ENCODE measurements at regions not wholly inside any gene's neighbourhood (a gene's known extent, or its start where the extent isn't known, plus 50 kb on each side); places are given as distances from the start of the nearest gene placed in this dataset.
A peak's percentile ranks its signal among the peaks of the same experiment; 100 is the strongest.

DNA sequence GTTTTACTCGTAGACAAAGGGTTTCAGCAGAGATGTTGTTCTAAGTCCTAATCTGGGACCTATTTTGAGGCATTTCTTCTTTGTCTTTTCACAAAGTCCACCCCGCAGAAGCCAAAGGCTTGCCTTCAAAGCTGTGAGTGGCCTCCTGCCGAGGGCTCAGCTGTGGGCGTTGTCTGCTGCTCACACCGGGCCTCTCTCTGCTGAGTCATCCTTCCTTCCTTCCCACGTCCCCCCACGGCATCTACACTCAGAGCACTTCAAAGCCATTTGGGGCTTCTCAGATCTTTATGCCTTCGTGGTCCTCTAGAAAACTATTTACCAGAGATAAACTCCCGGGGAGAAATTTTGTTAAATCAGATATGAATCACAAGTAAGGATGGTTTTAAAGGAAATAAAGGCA lies 115.9 kb upstream of the TMPO start:
- CTCF ChIA-PET = interaction anchor here (1.1 to 3.6 kb wide), 6 partner anchors 18 to 1487 kb away, joined by 3 to 29 read pairs (median 5); no protein-coding TSS in a partner anchor
- TF ChIP-seq, protein P1, sequence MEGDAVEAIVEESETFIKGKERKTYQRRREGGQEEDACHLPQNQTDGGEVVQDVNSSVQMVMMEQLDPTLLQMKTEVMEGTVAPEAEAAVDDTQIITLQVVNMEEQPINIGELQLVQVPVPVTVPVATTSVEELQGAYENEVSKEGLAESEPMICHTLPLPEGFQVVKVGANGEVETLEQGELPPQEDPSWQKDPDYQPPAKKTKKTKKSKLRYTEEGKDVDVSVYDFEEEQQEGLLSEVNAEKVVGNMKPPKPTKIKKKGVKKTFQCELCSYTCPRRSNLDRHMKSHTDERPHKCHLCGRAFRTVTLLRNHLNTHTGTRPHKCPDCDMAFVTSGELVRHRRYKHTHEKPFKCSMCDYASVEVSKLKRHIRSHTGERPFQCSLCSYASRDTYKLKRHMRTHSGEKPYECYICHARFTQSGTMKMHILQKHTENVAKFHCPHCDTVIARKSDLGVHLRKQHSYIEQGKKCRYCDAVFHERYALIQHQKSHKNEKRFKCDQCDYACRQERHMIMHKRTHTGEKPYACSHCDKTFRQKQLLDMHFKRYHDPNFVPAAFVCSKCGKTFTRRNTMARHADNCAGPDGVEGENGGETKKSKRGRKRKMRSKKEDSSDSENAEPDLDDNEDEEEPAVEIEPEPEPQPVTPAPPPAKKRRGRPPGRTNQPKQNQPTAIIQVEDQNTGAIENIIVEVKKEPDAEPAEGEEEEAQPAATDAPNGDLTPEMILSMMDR (IDR thresholded peaks at IDR 0.05; ENCODE audit: low read depth, low read length) = no peak

GRCh38 chr12:98401427-98401826 lies 114.0 kb upstream of the TMPO start:
- Histone ChIP-seq H3K4me3 (ENCODE audit: low read depth, low read length) (no peak overlapping the region), H3K27me3 (ENCODE audit: control insufficient read depth, insufficient read depth, low read length) (no peaks in the 10 kb centered on the region), H3K27ac (ENCODE audit: low read depth, low read length) (no peak overlapping the region), H3K9me3 (ENCODE audit: control insufficient read depth, insufficient read depth, low read length) (no peaks in the 10 kb centered on the region)
- ChIA-PET CTCF (no interaction called here), POLR2A (no interaction called here)
- TF ChIP-seq, protein P1 (IDR thresholded peaks at IDR 0.05; ENCODE audit: low read depth, low read length) = no peak
- no peak for DNase-seq (ENCODE audit: low read depth, low spot score)

More for the DNA sequence above, 115.9 kb upstream of the TMPO start:
- Histone ChIP-seq H3K27ac (ENCODE audit: low read depth, low read length) (no peak overlapping the region), H3K9me3 (ENCODE audit: control insufficient read depth, insufficient read depth, low read length) (no peaks in the 10 kb centered on the region), H3K27me3 (ENCODE audit: control insufficient read depth, insufficient read depth, low read length) (no peaks in the 10 kb centered on the region), H3K4me3 (ENCODE audit: low read depth, low read length) (no peak overlapping the region)
- POLR2A ChIA-PET = no interaction called here
- DNase-seq (ENCODE audit: low read depth, low spot score) = peak; percentile 39

GRCh38 chr12:98402091-98402490 lies 113.3 kb upstream of the TMPO start:
- no peaks in the 10 kb centered on the region for H3K27me3 ChIP-seq (ENCODE audit: control insufficient read depth, insufficient read depth, low read length)
- TF ChIP-seq, protein P1 (IDR thresholded peaks at IDR 0.05; ENCODE audit: low read depth, low read length) = no peak
- no peak overlapping the region for H3K4me3 ChIP-seq (ENCODE audit: low read depth, low read length)
- H3K27ac ChIP-seq (ENCODE audit: low read depth, low read length) = no peak overlapping the region
- H3K9me3 ChIP-seq (ENCODE audit: control insufficient read depth, insufficient read depth, low read length) = no peaks in the 10 kb centered on the region
- DNase-seq (ENCODE audit: low read depth, low spot score) = no peak
- ChIA-PET POLR2A (no interaction called here), CTCF (no interaction called here)

- no peaks in the 10 kb centered on the region for H3K27me3 ChIP-seq (ENCODE audit: control insufficient read depth, insufficient read depth, low read length)
- no peak for DNase-seq (ENCODE audit: low read depth, low spot score)
- no peaks in the 10 kb centered on the region for H3K9me3 ChIP-seq (ENCODE audit: control insufficient read depth, insufficient read depth, low read length)
- POLR2A ChIA-PET = no interaction called here
- H3K4me3 ChIP-seq (ENCODE audit: low read depth, low read length) = no peak overlapping the region
- CTCF ChIA-PET = no interaction called here
- H3K27ac ChIP-seq (ENCODE audit: low read depth, low read length) = no peak overlapping the region
- TF ChIP-seq, protein P1 (IDR thresholded peaks at IDR 0.05; ENCODE audit: low read depth, low read length) = no peak
Measured at GRCh38 chr12:98402671-98403070, 112.7 kb upstream of the TMPO start.

DNA sequence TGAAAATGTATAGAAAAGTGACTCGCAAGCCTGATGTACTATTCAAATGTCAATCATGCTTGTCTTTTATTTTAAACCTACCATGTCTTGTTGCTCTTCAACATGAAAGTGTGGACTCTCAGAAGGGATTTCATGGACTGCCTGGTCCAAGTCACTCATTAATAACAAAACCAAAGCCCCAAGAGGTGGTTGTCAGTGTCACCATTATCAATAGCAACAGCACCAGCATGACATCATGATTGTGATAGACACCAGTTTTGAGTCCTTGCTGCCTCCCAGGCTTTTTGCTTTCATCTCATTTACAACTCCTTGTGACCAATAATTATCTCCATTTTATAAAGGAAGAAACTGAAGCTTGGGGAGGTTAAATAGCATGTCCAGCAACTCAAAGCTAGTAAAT lies 112.0 kb upstream of the TMPO start:
- CTCF ChIA-PET = no interaction called here
- Histone ChIP-seq H3K4me3 (ENCODE audit: low read depth, low read length) (no peak overlapping the region), H3K27me3 (ENCODE audit: control insufficient read depth, insufficient read depth, low read length) (no peaks in the 10 kb centered on the region), H3K9me3 (ENCODE audit: control insufficient read depth, insufficient read depth, low read length) (no peaks in the 10 kb centered on the region), H3K27ac (ENCODE audit: low read depth, low read length) (no peak overlapping the region)
- POLR2A ChIA-PET = no interaction called here
- TF ChIP-seq, protein P1 (IDR thresholded peaks at IDR 0.05; ENCODE audit: low read depth, low read length) = no peak
- no peak for DNase-seq (ENCODE audit: low read depth, low spot score)

Data from AG04450 (cell line).